ENCODE measurements at regions not wholly inside any gene's neighbourhood (a gene's known extent, or its start where the extent isn't known, plus 50 kb on each side); places are given as distances from the start of the nearest gene placed in this dataset.

- TF ChIP-seq SMC3 (conservative IDR thresholded peaks at IDR 0.05; ENCODE audit: poor library complexity) (no peak), EZH2 (IDR thresholded peaks at IDR 0.05; ENCODE audit: borderline replicate concordance, insufficient read depth, low read length, poor library complexity, severe bottlenecking) (no peak), POLR2AphosphoS5 (IDR thresholded peaks at IDR 0.05) (no peak)
- TF ChIP-seq, protein P1, sequence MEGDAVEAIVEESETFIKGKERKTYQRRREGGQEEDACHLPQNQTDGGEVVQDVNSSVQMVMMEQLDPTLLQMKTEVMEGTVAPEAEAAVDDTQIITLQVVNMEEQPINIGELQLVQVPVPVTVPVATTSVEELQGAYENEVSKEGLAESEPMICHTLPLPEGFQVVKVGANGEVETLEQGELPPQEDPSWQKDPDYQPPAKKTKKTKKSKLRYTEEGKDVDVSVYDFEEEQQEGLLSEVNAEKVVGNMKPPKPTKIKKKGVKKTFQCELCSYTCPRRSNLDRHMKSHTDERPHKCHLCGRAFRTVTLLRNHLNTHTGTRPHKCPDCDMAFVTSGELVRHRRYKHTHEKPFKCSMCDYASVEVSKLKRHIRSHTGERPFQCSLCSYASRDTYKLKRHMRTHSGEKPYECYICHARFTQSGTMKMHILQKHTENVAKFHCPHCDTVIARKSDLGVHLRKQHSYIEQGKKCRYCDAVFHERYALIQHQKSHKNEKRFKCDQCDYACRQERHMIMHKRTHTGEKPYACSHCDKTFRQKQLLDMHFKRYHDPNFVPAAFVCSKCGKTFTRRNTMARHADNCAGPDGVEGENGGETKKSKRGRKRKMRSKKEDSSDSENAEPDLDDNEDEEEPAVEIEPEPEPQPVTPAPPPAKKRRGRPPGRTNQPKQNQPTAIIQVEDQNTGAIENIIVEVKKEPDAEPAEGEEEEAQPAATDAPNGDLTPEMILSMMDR (IDR thresholded peaks at IDR 0.05; ENCODE audit: poor library complexity, severe bottlenecking), result no peak
Observed at GRCh38 chr2:8279506-8279905, 402.4 kb upstream of the ID2 start.

All from neural cell (in vitro differentiated cells).